C4-2B (cell line): ENCODE measurements at regions not wholly inside any gene's neighbourhood (a gene's known extent, or its start where the extent isn't known, plus 50 kb on each side); places are given as distances from the start of the nearest gene placed in this dataset.

Experiments used
- H3K27ac ChIP-seq: fragments of 450-650 bp; 2 replicates; pipeline ENCODE4 v1.5.1; 2017
- ZFX ChIP-seq: fragments of 450-650 bp; IDR thresholded peaks from 2 replicates; pipeline ENCODE4 v1.6.1; 2017
- TF ChIP-seq, protein P1 (sequence below): fragments of 450-650 bp; conservative IDR thresholded peaks from 2 replicates; pipeline ENCODE4 v1.5.1; 2017; ENCODE audit warnings: mild to moderate bottlenecking

DNA sequence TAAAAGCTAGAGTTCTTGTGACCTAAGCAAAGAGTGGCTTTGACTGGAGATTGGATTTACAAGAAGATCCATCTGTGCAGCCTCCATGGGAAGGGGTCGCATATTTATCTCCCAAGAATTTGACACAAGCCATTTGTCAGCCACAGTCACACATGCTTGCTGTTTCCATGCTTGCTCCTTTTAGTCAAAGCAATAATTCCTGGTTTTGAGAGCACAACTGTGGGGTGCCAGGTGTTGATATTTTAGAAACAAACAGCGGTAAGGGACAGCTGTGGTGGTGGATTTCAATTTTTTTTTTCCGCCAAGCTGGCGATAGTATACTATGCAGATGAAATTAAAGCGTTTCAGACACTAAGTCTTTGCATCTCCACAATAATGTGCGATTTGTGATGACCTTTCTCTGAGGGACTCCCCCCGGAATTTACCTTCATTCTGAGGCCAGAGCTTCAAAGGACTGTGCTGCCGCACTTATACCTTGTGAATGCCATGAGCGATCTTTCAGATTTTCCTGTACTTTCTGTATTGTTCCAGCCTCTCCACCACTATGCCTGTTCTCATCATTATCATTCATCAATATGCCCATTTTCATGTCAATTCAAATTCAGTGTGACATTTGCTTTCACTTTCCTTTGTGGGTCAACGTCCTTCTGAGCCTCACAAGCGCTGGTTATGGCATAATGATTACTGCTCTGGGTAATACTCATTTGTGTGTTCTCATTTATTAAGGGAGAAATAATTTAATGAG is 108.2 kb upstream of the KBTBD8 start:
- TF ChIP-seq, protein P1, sequence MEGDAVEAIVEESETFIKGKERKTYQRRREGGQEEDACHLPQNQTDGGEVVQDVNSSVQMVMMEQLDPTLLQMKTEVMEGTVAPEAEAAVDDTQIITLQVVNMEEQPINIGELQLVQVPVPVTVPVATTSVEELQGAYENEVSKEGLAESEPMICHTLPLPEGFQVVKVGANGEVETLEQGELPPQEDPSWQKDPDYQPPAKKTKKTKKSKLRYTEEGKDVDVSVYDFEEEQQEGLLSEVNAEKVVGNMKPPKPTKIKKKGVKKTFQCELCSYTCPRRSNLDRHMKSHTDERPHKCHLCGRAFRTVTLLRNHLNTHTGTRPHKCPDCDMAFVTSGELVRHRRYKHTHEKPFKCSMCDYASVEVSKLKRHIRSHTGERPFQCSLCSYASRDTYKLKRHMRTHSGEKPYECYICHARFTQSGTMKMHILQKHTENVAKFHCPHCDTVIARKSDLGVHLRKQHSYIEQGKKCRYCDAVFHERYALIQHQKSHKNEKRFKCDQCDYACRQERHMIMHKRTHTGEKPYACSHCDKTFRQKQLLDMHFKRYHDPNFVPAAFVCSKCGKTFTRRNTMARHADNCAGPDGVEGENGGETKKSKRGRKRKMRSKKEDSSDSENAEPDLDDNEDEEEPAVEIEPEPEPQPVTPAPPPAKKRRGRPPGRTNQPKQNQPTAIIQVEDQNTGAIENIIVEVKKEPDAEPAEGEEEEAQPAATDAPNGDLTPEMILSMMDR, result no peak
- TF ChIP-seq ZFX, result no peak
- H3K27ac ChIP-seq, result no peak overlapping the region

DNA sequence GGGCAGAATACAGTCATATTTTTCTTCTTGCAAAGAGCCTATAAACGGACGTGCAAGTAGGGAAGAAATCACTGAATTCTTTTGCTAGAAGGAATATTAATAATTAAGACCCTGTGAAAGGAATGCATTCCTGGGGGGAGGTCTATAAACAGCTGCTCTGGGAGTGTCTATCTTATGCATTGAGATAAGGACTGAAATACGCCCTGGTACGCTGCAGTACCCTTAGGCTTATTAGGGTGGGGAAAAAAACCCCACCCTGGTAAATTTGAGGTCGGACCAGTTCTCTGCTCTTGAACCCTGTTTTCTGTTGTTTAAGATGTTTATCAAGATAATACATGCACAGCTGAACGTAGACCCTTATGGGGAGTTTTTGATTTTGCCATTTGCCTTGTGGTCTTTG is 100.0 kb upstream of the KBTBD8 start:
- TF ChIP-seq ZFX, result no peak
- TF ChIP-seq, protein P1, result no peak
- H3K27ac ChIP-seq, result no peak overlapping the region

DNA sequence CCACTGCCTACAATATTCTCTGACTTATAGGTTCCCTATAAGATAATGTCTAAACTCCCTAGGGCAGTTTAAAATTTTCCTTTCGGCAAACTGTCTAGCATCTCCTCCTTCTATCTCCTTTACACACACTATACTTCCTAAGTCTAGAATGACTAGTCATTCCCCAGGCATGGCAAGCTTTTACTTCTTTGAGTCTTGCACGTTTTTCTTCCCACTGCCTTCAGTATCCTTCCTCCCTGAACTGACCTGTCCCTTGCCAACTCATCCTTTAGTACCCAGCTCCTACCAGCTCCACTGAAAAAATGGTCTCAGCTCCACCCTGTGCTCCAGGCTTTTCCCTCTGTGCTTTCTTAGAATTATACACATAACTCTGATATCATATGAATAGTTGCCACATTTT is 93.8 kb upstream of the KBTBD8 start:
- no peak for TF ChIP-seq ZFX
- TF ChIP-seq, protein P1, result no peak
- H3K27ac ChIP-seq, result no peak overlapping the region

DNA sequence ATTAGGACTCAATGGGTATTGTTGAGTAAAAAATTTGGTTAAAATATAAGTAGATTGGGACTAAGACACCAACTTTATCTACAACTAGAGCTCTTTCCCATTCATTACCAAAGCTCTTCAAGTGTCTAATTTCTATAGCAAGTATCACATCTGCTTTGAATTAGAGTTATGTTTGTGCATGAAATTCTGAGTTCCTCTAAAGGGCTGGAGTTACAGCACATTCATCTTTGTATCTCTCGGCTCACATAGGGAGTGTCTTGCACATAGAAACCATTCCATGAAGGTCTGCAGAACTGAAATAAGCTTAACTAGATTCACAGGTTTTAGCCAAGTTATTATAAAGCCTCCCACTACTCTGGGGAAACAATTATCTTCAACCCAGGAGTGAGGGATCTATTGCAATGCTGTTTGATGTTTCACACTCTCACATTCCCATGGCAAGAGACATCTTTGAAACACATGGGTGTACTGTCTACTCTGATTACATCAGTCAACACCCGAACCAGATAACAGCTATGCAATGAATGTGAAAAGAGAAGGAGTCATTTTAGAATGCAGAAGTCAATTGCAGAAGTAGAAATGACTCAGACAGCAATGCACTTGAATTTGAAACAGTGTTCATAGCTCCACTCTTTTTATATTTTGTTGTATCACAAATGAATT is 93.1 kb upstream of the KBTBD8 start:
- no peak overlapping the region for H3K27ac ChIP-seq
- TF ChIP-seq, protein P1, result no peak
- TF ChIP-seq ZFX, result no peak

DNA sequence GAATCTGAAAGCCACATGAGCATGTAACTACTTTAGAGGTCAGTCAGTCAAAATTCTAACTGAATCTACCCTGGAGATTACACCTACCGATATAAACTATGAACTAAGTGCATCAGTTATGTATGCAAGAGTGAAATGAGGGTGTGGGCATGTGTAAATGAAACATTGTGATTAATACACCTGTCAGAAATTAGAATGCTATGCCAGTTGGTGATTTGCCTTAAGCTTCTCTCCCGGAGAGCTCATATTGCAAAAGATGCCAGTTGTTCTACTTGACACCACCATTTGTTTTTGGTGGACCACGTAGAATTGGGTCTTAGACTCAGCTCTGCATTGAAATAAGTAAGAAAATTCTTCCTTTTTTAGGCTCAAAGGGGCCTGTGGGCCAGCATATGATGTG is 91.0 kb upstream of the KBTBD8 start:
- H3K27ac ChIP-seq, result no peak overlapping the region
- TF ChIP-seq ZFX, result no peak
- TF ChIP-seq, protein P1, result no peak

DNA sequence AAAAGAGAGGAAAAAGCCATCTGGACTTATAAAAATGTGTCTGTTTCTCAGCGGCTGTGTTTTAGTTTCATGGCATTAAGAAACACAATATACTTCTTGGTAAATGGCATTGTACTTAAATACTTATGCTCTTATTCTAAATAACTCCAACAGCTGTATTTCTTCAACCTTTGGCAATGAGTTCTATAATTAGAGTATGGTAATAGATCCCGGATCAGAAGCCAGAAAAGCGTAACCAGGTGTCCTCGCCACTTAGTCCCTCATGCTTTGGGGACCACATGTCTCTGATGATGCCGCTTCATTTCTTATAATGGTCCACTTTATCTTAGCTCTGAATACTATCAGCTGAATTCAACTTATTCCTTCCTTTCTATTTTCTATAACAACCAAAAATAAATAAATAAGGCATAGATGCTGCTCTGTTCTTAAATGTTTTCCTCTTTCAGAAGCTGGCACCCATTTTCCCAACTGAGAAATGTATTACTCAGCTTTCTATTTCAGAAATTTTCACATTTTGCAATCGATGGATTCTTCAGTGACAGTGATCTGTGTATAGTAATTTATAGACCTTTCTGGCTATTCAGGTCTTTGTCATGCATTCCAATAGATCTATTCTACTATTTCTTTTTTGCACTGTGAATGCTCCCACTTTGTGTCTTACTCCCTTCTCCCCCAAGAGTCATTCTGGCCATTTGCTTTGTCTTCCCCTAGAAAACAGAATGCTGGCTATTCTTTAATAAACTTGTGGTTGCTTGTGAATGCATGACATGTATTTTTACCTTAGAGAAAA is 87.6 kb upstream of the KBTBD8 start:
- H3K27ac ChIP-seq, result no peak overlapping the region
- TF ChIP-seq, protein P1, result no peak
- no peak for TF ChIP-seq ZFX

DNA sequence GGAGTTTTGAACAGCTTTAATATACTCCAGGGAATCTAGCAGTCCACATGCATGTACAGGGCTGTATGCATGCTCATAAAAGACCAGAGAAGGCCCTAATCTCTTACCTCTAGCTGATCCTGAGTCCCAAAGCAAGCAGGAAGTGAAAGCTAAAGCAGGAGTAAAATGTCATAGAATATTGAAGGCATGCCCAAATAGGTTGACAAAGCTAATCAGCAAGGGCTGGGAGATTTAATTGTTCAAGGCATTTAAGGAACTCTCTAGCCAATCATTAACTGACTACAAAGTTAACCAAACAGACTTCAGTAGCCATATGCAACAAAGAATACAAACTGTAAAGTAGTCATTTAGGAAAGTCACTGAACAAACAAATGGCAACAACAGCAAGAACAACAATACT is 85.8 kb upstream of the KBTBD8 start:
- TF ChIP-seq, protein P1, result no peak
- TF ChIP-seq ZFX, result no peak
- H3K27ac ChIP-seq, result no peak overlapping the region
